K562 (cell line): ENCODE measurements at regions not wholly inside any gene's neighbourhood (a gene's known extent, or its start where the extent isn't known, plus 50 kb on each side); places are given as distances from the start of the nearest gene placed in this dataset.

Experiments used
- ASH1L ChIP-seq: fragments of 450-650 bp; IDR thresholded peaks from 2 replicates; pipeline ENCODE4 v1.6.1; 2018; ENCODE audit warnings: borderline replicate concordance, mild to moderate bottlenecking, low read depth; ENCODE audit not compliant: partially characterized antibody
- BRD4 ChIP-seq: fragments of 200-600 bp; sonication (generic); IDR thresholded peaks from 2 replicates; pipeline ENCODE4 v1.6.1; 2017; ENCODE audit warnings: inconsistent platforms
- CCAR2 ChIP-seq: fragments of 200-400 bp; formaldehyde crosslinking; IDR thresholded peaks from 2 replicates; pipeline ENCODE4 v1.6.1; 2017; ENCODE audit warnings: mild to moderate bottlenecking, low read depth, low read length
- CREB1 ChIP-seq, 2 experiments: sonication (generic) in 1 of 2; formaldehyde crosslinking in 1 of 2; IDR thresholded peaks; 2 replicates each; pipeline versions ENCODE4 v1.6.1 to v1.8.0; 2012 to 2022; ENCODE audit warnings: inconsistent platforms in 1 of 2, mild to moderate bottlenecking in 1 of 2, missing genetic modification reagents in 1 of 2, moderate library complexity in 1 of 2
- ETV6 ChIP-seq, 3 experiments: fragments of 150-350 bp in 1 of 3; sonication (generic) in 1 of 3; formaldehyde crosslinking in 1 of 3; IDR thresholded peaks; 2 replicates each; pipeline versions ENCODE4 v1.6.1 to v1.8.0; 2014 to 2022; ENCODE audit warnings: borderline replicate concordance in 2 of 3, low read depth in 2 of 3, antibody characterized with exemption in 1 of 3, low read length in 1 of 3, mild to moderate bottlenecking in 1 of 3, missing genetic modification reagents in 1 of 3
- FOXA3 ChIP-seq, 2 experiments: fragments of 450-650 bp in 1 of 2; sonication (generic) in 1 of 2; formaldehyde crosslinking; IDR thresholded peaks in 1 of 2; conservative IDR thresholded peaks in 1 of 2; 2 replicates each; pipeline versions ENCODE4 v1.4.0 to v1.8.0; 2020 to 2022; ENCODE audit warnings: mild to moderate bottlenecking in 2 of 2, missing genetic modification reagents in 1 of 2
- HDAC6 ChIP-seq: IDR thresholded peaks from 2 replicates; pipeline ENCODE4 v1.6.1; 2012; ENCODE audit warnings: low read depth, mild to moderate bottlenecking, control low read depth, inconsistent platforms, low read length, moderate library complexity
- MEIS2 ChIP-seq: fragments of 450-650 bp; IDR thresholded peaks from 2 replicates; pipeline ENCODE4 v1.6.1; 2014; ENCODE audit warnings: mild to moderate bottlenecking; ENCODE audit not compliant: partially characterized antibody
- NR2C1 ChIP-seq, 2 experiments: fragments of 450-650 bp; IDR thresholded peaks; 2 replicates each; pipeline ENCODE4 v1.6.1; 2017; ENCODE audit warnings: mild to moderate bottlenecking in 2 of 2, antibody characterized with exemption in 1 of 2, inconsistent platforms in 1 of 2, missing compliant biosample characterization in 1 of 2, missing genetic modification characterization in 1 of 2
- SMARCC2 ChIP-seq: fragments of 450-650 bp; IDR thresholded peaks from 2 replicates; pipeline ENCODE4 v1.6.1; 2017; ENCODE audit warnings: antibody characterized with exemption, moderate library complexity, mild to moderate bottlenecking, low read depth
- SPI1 ChIP-seq: IDR thresholded peaks from 2 replicates; pipeline ENCODE4 v1.6.1; 2011; ENCODE audit warnings: low read depth, low read length, control low read depth, borderline replicate concordance
- ZNF274 ChIP-seq: IDR thresholded peaks from 2 replicates; pipeline ENCODE4 v1.6.1; 2011; ENCODE audit warnings: low read depth, mild to moderate bottlenecking, low read length, moderate library complexity, borderline replicate concordance
- ZNF586 ChIP-seq: fragments of 450-650 bp; formaldehyde crosslinking; conservative IDR thresholded peaks from 2 replicates; pipeline ENCODE4 v1.4.0; 2020; ENCODE audit warnings: mild to moderate bottlenecking, moderate library complexity
- TF ChIP-seq, protein P1 (sequence below), 3 experiments: fragments of 200-800 bp in 1 of 3; fragments of 250-450 bp in 1 of 3; fragments of 450-650 bp in 1 of 3; sonication (Bioruptor Pico) in 1 of 3; sonication (Bioruptor generic) in 1 of 3; formaldehyde crosslinking in 1 of 3; IDR thresholded peaks; 2 replicates each; pipeline versions ENCODE4 v1.6.1 to v1.8.0; 2016 to 2022; ENCODE audit warnings: mild to moderate bottlenecking in 2 of 3, missing genetic modification characterization in 2 of 3, missing compliant biosample characterization in 1 of 3, moderate library complexity in 1 of 3
- TF ChIP-seq, protein P2 (sequence below): sonication (generic); formaldehyde crosslinking; IDR thresholded peaks from 2 replicates; pipeline ENCODE4 v1.8.0; 2022; ENCODE audit warnings: missing genetic modification reagents, mild to moderate bottlenecking, moderate library complexity, borderline replicate concordance

DNA sequence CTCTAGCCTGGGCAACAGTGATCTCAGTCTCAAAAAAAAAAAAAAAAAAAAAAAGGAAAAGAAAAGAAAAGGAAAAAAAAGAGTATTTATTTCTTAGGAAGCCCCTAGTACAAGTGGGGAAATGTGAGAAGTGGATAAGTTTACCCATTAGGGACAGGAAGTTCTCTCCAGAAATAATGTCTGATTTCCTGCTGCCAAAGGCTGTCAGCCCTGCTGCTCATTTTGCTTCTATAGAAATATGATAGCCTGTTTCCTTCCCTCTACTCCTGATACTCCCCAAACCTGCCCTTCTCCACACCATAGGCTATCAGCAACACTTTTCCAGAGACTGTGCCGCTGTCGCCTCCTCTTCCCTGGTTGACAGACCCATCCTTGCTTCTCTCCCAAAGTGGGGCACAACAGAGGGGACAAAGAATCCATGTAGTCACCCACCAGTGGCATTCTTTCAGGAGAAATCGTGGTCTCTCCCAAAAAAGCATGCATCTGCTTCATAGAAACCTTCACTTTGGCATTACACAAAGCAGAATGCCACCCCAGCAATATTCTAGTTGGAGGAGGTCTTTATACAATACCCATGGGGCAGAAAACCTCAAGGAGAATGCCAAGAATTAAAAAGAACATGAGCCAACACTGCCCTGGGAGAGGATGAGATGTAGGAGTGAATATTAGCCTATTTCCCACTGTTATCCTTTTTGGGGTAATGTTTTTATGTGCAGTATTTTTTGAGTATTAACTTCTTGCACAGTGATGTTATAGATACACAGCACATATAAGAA is 166.3 kb upstream of the NR5A2 start (continued):
- TF ChIP-seq, protein P1, sequence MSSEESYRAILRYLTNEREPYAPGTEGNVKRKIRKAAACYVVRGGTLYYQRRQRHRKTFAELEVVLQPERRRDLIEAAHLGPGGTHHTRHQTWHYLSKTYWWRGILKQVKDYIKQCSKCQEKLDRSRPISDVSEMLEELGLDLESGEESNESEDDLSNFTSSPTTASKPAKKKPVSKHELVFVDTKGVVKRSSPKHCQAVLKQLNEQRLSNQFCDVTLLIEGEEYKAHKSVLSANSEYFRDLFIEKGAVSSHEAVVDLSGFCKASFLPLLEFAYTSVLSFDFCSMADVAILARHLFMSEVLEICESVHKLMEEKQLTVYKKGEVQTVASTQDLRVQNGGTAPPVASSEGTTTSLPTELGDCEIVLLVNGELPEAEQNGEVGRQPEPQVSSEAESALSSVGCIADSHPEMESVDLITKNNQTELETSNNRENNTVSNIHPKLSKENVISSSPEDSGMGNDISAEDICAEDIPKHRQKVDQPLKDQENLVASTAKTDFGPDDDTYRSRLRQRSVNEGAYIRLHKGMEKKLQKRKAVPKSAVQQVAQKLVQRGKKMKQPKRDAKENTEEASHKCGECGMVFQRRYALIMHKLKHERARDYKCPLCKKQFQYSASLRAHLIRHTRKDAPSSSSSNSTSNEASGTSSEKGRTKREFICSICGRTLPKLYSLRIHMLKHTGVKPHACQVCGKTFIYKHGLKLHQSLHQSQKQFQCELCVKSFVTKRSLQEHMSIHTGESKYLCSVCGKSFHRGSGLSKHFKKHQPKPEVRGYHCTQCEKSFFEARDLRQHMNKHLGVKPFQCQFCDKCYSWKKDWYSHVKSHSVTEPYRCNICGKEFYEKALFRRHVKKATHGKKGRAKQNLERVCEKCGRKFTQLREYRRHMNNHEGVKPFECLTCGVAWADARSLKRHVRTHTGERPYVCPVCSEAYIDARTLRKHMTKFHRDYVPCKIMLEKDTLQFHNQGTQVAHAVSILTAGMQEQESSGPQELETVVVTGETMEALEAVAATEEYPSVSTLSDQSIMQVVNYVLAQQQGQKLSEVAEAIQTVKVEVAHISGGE (CRISPR knock-in tag; IDR thresholded peaks at IDR 0.05), result no peak
- no peak for TF ChIP-seq CREB1 (IDR thresholded peaks at IDR 0.05)
- no peak for TF ChIP-seq CREB1 (CRISPR knock-in tag; IDR thresholded peaks at IDR 0.05)
- TF ChIP-seq ETV6 (IDR thresholded peaks at IDR 0.05; ENCODE audit: borderline replicate concordance in 1 of 2, low read depth in 2 of 2, low read length in 1 of 2), result no peak
- TF ChIP-seq ETV6 (CRISPR knock-in tag; IDR thresholded peaks at IDR 0.05; ENCODE audit: borderline replicate concordance), result no peak
- TF ChIP-seq NR2C1 (IDR thresholded peaks at IDR 0.05), result no peak
- no peak for TF ChIP-seq NR2C1 (tag; IDR thresholded peaks at IDR 0.05)
- no peak for TF ChIP-seq FOXA3 (CRISPR knock-in tag; conservative IDR thresholded peaks at IDR 0.05 in 1 of 2, IDR thresholded peaks at IDR 0.05 in 1 of 2)
- TF ChIP-seq SPI1, result no peak
- TF ChIP-seq HDAC6, result no peak
- TF ChIP-seq SMARCC2, result no peak
- TF ChIP-seq BRD4, result no peak
- no peak for TF ChIP-seq MEIS2
- TF ChIP-seq ZNF274, result no peak
- no peak for TF ChIP-seq CCAR2
- no peak for TF ChIP-seq ASH1L
- no peak for TF ChIP-seq ZNF586 (CRISPR knock-in tag)
- TF ChIP-seq, protein P2, sequence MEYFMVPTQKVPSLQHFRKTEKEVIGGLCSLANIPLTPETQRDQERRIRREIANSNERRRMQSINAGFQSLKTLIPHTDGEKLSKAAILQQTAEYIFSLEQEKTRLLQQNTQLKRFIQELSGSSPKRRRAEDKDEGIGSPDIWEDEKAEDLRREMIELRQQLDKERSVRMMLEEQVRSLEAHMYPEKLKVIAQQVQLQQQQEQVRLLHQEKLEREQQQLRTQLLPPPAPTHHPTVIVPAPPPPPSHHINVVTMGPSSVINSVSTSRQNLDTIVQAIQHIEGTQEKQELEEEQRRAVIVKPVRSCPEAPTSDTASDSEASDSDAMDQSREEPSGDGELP, result no peak
